Medulla oblongata (tissue), 1 donor: ENCODE measurements at regions not wholly inside any gene's neighbourhood (a gene's known extent, or its start where the extent isn't known, plus 50 kb on each side); places are given as distances from the start of the nearest gene placed in this dataset.
"Not testable (repeated sequence)": the region's sequence is repeated elsewhere in the genome, so short reads cannot be mapped to it uniquely, and the experiment has no call there.

Experiments used
- DNase-seq: peaks from one replicate; pipeline ENCODE4 v3.0.0-alpha.2; 2015; ENCODE audit errors: extremely low spot score

DNA sequence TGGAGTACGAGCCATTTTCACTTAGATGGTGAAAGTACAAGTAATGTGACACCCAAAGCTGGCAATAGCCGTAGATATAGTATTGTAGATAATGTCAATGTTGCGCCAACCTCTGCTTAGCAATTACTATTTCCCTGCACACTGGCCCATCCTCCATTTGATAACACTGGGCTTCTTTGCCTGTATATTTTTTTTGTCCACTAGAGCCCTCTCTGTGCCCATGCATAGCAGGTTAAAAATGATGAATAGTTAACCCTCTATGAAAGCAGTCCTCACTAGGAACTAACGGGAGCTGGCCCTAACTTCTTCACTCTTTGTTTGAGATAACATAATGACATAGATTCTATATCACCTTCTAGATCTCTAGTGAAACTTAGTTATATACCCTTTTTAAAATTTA, 416.8 kb downstream of the TUSC1 start:
- DNase-seq: no peak

DNA sequence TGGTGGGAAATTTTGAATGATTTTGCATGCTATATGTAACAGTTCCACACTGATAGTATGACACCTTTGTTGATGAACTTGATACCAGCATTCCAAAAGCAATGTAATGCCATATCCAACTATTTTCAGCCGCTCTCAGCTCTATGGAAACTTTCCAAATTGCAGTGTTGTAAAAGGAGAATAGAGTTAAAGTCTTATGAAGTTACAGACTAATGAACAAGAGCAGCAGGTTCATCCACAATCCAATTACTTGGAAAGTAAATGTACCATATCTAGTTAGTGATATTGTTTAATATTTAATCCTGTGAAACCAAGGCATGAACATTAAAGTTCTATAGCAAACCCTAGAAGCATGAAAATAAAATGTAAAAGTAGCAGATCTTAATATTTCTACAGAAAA, 418.2 kb downstream of the TUSC1 start:
- no peak for DNase-seq

DNA sequence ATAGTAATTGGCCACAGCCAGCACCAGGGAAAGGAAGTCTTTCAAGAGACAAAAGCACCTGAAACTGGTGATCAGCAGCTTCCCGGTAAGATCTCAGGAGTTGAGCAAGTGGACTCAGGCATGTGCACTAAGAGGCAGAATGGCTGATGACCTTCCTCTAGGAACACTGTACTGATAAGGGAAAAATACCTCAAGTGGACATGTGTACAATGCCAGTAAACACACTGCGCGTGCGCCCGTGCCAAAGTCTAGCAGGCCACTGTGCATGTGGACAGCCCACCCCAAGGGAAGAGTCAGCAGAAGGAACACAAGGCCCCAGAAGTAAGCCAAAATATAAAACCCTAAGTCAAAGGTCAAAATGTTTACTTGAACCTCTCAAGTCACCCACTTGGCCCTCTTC, 423.0 kb downstream of the TUSC1 start:
- DNase-seq: no peak

DNA sequence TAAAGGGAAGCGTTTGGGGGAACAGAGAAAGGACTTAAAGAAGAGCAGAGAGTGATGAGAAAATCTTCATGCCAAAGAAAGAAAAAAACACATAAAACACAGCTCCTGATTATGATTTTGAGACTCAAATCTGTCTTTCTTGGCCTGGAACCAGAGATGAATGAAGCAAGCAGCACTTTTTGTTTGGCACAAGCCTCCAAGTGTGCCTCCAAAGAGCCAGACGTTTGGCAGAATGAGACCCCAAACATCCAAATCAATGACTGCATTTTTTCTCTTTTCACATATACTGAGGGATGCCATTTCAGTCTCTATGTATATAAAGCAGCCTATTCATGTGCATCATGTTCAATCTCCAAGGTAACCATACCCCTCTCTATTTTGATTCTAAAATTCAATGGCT, 424.2 kb downstream of the TUSC1 start:
- no peak for DNase-seq

DNA sequence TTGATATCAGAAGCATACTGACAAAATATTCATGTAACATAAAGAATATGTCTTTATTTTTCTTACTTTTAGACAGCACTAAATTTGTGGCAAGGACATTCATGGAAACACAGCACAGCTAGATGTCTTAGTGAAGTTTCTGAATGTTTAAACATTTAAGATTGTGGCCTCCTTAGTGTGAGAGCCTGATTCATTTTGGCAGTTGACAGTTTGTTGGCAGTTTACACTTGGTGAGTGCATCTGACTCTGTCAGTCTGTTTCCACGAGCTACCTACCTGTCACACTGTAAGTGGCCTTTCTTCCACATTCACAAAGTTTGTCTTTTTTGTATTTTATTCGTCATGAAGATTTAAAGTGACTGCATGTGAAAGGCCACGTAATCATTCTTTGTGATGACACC, 436.8 kb downstream of the TUSC1 start:
- no peak for DNase-seq

DNA sequence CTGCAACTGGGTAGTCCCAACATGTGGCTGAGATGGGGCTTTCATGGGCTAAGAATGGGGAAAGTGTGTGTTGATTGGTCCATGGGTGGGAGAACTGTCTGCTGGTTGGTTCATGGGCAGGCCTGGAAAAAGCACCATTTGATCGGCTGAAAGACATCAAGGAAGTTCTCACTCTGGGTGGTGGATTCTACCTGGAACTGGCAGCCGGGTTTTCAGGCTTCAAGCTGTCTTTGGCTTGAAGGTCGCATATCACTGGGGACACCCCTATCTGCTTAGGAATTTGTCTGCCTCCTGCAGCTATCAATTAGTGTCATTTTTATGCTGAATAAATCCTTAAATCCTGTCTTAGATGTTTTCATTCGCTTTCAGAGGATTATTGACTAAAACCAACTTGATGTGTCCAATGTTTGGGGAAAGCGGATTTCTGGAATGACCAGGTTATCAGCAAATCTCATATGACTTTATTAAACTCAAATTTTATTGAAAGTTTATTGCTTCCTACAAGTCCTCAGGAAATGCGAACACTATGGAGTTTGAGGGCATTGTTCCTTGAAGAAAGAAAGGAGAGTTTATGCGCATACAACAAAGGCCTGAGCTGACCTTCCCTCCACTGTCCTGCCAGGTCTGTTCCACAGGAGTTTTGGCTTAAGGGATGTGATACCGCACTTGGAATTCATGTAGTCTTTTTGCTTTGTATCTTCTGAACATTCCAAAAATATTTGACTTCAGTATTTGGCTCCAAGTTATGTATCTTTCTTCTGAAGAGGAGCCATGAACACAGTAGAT, 451.1 kb downstream of the TUSC1 start:
- no peak for DNase-seq

DNA sequence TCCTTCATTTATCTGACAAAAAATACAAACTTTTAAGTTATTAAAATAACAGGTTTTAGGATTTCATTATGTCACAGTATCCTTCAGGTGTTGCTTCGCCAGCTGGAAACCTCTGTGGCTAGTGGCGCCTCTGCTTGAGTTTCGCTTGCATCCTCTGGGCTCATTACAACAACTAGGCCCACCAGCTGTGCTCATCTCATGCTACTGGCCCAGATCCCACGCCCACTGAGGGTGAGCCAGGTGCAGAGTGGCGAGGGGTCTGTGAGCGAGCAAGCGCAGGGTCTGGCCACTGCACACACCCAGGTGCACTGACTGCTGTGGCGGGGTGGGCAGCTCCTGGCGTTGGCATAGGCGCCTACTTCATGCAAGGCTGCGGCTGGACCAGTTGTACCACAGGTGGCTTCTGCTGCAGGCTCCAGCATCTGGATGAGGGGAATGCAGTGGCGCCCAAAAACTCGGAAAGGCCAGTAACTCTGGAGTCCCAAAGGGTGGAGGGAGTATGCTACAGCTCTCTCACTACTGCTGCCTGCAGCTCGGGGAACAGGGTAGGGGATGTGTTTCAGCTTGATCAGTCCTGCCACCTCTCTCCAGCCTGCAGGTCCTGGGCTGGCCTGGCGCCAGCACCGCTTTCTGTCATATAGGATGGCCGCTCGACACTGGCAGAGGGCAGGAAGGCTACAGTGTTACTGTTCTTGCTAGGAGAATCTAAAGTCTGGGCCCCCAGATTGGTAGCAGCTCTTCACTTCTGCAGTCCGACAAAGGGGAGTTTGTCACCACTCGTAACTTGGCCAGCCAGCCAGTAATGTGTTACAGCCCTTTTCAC, 452.1 kb downstream of the TUSC1 start:
- DNase-seq: no peak

DNA sequence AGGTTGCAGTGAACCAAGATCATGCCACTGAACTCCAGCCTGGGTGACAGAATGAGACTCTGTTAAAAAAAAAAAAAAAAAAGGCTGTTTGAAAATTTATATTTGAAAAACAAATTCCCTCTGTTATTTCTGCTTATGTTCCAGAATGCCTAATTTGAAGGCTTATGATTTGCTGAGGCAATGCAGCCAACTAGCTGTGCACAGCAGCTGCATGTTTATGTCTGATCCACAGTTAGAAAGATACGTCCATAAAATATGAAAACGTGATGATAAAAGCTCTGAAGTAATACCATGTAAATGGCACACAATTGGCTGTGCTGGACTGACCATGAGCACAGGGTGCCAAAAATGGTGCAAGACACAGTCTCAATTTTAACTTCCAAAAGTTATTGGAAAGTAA, 453.2 kb downstream of the TUSC1 start:
- no peak for DNase-seq

DNA sequence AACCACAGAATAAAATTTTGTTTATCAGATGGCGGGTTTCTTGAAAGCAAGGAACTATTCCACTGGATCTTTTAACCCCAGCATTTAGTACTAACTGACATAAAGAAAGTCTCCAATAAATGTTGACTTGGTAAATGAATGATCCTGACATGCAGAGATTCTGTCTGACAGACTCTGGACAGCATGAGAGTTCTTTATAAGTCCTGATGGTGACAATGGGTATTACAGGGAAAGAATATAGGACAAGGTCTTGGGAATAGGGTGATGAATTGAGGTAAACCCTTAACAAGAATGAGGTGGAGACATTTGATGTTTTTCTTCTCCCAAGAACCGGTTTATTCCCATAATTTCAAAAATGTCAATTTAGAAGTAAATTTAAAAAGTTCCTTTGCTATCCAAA, 453.9 kb downstream of the TUSC1 start:
- no peak for DNase-seq

DNA sequence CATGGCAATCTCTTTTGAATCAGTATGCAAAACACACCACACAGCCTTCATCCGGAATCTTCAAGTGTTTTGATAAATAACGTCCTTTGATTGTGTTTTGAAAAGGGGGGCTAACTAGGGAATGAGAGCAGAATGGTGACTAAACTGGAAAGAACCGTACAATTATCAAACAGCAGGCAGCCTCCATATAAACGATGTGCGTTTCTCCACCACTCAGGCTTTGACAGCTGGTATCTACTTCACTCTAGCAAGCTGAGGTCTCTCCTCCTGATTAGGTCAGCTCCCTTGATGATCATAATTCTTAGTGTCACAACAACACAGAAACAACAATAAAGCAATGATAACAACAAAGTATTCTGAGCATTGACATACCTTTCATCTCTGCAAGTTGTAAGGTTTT, 465.9 kb downstream of the TUSC1 start:
- DNase-seq: no peak

DNA sequence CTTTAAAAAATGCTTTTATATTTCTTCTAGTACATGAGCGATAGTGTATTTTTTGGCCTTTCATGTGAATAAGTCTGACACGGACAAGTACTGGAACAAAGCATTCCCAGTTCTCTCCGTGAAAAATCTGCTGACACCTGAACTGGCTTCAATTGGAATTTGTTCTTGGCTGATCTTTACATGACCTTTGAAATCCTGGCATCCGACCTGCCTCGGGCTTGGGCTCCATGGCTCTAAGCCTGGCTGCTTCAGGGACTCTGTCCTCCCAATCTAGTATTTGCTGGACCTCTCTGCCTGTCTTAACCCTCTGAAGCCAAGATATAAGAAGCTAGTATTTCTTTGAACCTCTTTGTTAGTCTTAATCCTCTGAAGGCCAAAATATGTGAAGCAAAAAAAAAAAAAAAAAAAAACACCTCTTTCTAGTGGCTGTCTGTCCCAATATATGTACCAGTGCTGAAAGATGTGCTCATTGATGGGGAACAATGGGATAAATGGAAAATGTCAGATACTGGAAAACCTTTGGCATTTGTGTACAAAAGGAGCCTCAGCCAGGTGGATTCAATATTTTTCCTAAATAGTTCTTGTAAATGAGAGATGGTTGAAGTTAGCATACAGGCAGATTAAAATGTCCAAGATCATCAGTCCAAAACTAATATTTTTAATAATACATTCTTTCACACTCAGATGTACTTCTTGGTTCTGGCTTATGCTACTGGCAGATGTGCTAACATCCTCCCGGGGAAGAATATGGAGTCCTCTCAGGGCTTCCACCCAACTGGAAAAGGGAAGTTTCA, 470.6 kb downstream of the TUSC1 start:
- no peak for DNase-seq

DNA sequence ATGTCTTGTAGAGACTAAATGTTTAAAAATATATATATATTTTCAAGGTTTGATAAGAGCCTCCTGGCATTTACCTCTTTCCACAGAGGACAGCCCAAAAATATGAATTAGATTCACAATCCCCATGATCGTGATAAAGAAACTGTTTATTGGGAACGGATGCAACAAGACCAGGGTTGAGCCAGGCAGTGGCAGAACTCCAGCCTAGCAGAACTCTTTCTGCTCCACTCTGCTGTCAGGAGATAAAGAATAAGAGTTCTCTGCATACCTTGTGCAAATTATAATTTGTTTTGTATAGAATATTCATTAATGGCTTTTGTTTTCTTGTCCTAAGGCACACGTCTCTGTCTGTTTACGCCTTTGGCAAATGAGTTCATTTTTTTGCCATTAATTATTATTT, 472.2 kb downstream of the TUSC1 start:
- DNase-seq: no peak

DNA sequence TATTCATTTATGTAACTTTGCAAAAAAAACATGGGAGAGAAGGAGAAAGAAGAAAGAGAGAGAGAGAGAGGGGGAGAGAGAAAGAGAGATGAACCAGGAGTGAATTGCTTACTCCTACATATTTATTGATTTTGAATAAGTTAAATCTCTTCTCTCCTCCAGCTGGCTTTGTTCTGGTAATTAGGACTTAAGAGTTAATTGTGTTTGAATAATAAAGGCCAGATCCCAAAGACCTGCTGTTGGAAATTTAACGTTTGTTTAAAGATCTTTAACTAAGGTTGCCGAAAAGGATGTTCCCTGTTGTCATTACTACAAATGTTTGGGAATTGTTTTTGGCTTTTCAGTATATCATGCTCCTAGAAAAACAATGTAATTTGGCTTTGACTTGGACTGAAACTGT, 473.0 kb downstream of the TUSC1 start:
- DNase-seq: no peak

DNA sequence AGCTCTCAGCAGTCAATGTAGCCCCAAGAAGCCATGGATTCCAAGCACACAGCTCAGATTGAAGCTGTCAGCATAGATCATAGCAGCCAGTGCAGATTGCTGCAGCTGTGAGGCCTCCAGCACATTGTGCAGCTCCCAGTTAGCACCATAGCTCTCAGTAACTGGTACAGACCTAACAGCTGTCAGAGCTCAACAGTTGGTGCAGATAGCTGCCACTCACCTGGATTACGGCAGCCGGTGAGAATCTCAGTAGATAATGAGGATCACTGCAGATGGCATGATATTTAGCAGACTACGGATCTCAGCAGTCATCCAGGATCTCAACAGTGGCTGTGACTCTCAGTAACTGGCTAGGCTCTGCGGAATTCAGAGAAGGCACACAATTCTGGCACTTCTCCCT, 500.4 kb downstream of the TUSC1 start:
- no peak for DNase-seq

DNA sequence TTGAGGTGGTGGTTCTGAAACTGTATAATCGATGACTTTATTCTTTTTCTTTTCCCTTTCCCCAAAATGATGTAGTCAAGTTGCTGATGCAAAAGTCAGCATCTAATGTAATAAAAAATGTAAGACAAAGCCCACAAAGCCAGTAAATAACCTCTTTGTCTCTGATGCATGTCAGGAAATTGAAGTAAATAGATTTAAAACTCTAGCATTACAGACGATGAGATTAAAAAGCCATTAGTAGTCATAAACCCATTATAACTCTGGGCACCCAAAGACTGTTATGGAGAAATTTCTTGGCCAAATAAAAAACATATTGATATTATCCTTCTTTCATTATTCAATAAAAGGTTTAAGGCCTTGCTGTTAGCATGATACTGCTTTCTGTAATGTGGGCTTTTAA, 548.7 kb downstream of the TUSC1 start:
- no peak for DNase-seq

DNA sequence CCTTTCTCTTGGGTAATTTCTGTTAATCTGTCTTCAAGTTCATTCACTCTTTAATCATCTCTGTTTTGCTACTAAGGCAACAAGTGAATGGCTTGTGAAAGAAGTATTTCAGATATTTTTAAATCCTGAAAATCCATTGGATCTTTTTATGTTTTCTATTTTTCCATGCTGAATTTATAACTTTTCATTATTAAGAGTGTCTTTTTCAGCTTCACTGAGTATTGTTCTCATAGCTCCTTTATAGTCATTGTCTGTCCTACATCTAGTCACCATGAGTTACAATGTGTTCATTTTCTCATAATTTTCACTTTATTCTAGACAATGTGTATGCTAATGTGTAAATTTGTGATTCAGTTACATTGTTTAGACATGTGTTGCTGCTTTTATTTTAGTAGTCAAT, 556.4 kb downstream of the TUSC1 start:
- DNase-seq: no peak

DNA sequence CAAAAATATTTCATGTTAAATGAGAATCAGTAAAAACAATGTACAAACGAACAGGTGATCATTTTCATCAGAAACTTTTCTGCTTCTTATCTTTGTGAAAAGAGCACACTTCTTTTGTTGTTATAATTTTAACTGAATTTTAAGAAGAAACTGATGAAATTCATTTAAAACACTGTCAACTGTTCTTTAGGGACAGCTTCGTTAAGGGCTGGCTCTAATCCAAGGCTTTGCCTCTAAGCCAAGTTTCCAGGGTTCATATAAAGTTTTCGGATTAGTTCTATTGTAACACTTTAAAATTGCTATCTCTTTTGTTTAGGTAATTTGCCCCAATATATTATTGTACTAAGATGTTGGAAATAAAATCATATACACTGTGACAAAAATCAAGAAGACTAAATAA, 559.2 kb downstream of the TUSC1 start:
- no peak for DNase-seq

DNA sequence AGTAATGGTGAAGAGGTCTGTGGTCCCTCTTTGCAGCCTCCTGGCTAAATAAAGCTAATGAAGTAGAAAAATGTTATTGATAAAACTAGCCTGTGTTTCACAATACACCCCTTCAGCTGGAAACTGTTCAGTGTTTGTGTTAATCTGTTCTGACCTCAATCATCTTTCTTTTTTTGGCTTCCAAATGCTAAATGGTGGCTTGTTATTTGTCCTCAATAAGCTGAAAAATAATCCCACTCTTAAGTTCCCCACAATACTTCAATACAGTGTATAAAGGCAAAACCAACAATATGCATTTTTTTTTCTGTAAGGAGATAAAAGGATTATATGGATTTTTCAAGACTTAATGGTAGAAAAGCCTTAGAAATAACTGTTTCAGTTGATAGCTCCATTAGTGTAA, 560.5 kb downstream of the TUSC1 start:
- DNase-seq: no peak

DNA sequence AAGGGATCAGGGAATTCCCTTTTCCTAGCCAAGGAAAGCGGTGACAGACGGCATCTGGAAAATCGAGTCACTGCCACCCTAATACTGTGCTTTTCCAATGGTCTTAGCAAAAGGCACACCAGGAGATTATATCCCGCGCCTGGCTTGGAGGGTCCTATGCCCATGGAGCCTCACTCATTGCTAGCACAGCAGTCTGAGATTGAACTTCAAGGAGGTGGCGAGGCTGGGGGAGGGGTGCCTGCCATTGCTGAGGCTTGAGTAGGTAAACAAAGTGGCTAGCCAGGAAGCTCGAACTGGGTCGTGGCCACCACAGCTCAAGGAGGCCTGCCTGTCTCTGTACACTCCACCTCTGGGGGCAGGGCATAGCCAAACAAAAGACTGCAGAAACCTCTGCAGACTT, 556.5 kb upstream of the IZUMO3 start:
- not testable (repeated sequence) for DNase-seq

DNA sequence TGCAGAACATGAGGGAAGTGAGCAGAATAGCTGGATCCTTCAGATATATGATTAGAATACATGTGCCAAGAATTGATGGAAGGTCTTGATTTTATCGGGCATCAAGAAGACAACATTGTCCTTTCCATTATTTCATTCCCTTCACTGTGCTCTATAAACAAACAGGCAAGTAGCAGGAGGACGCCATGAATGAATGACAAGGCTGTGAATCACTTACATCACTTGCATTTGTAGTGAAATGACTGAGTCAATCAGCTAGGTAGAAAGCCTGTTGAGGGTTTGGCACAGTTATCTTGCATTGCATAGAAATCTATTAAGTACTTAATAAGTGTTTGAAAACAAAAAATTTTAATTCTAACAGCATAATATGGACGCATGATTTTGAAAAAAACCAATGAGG, 548.8 kb upstream of the IZUMO3 start:
- no peak for DNase-seq

DNA sequence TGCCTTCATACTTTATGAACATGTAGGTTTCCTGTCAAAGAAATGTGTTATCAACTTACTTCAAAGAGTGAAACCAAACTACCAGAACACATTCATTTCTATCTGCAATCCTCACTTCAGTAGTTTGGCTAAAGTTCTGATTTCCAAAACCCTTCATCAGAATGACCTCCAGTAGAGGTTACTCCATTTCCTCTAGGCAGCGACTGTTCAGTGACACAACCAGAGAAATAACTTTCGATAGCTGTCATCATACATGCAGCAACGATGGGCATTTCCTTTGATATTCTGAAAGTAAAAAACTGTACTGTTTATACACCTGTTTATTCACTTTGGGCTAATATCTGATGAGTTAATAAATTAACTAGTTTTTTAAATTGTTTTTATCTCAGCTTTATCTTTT, 532.5 kb upstream of the IZUMO3 start:
- no peak for DNase-seq

DNA sequence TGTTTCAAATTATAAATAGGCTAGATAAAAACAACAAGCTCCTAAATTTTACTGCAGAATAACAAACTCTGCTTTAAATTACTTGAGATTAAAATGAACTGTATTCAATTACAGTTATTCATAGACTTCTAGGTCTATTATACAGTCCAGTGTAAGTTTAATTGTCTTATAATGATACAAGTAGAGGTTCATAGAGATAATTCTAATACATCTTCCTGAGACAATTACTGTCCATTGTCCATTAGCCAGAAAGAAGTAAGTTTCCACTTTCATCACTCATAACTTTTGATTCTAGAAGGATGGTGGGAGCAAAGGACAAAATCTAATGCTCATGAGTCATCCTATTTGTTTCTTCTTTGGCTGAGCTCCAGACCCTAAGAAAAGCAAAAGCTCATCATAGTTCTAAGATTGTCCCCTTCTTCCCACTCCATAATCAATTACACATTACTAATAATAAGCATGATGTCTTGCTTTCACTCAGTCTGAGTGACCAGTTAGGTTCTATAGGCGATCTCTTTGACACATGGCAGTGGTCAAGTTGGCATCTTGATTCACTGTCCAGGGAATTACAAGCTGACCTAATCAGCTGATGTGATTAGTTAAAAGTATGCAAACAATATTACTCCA, 502.5 kb upstream of the IZUMO3 start:
- DNase-seq: no peak
